ENCODE measurements at regions not wholly inside any gene's neighbourhood (a gene's known extent, or its start where the extent isn't known, plus 50 kb on each side); places are given as distances from the start of the nearest gene placed in this dataset.
"Not testable (repeated sequence)": the region's sequence is repeated elsewhere in the genome, so short reads cannot be mapped to it uniquely, and the experiment has no call there.

DNA sequence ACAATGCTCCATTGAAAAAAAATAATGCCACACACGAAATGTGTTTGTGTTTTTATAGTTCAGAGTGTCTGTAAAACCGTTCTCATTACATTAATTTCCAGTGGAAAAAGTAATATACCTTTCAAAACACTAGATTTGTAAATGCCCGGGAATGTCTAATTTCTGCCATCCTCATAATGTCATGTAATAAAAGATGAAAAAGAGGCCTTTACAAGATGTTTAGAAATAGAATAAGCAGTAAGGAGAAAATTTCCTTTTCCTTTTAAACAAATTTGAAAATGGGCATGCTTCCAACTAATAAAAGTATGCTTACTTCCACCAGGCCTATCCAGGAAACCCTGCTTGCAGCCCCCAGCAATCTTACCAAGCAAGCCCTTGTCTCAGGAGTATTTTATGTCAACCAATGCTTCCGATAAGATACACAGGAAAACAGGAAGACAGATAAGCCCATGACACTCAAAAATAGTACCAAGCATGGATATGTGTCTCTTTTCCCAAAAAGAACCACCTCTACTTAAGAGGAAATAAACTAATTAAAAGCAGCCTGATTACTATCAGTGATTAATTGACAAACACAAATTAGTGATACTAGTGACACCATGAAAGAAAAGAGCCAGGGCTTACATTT, 894.7 kb upstream of the INTU start:
- DNase-seq (ENCODE audit: low spot score), result no peak

GRCh38 chr4:126738527-126738923, 894.2 kb upstream of the INTU start:
- DNase-seq (ENCODE audit: low spot score), result no peak

- no peak for DNase-seq (ENCODE audit: low spot score)
Measured at GRCh38 chr4:126738926-126739325, 893.8 kb upstream of the INTU start.

- DNase-seq (ENCODE audit: low spot score), result no peak
Measured at GRCh38 chr4:126740687-126741086, 892.1 kb upstream of the INTU start.

DNA sequence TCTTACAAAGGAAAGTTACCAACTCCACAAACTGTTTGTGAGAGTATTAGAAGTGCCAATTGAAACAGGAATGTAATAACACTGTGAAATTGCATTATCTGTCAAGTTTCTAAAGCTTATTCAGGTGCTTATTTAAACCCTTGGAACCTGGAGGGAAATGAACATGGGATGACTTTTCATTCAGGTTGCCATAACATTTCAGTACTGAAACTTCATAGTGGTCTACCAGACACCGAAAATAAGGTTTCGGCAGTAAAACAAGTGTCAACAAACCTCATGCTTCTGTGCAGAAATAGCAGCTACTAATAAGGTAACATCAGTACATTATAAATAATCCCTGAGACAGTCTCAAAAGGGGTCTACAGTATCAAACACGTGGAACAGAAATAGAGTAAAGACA, 890.7 kb upstream of the INTU start:
- no peak for DNase-seq (ENCODE audit: low spot score)

- DNase-seq (ENCODE audit: low spot score), result no peak
Measured at GRCh38 chr4:126742885-126743284, 889.9 kb upstream of the INTU start.

DNA sequence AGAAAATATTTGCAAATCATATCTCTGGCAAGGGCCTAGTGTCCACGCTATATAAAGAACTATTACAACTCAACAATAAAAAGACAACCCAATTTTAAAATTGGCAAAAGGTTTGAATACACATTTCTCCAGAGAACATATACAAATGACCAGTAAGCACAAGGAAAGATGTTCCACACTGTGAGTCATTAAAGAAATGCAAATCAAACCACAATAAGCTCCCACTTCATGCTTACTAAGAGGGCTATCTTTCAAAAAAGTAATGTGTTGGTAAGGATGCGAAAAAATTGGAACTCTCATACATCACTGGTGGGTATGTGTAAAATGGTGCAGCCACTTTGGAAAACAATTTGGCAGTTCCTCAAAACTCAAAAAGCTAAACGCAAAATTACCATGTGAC, 884.0 kb upstream of the INTU start:
- DNase-seq (ENCODE audit: low spot score), result no peak

GRCh38 chr4:126750723-126751122, 882.0 kb upstream of the INTU start:
- no peak for DNase-seq (ENCODE audit: low spot score)

- DNase-seq (ENCODE audit: low spot score), result no peak
Measured at GRCh38 chr4:126752126-126752525, 880.6 kb upstream of the INTU start.

GRCh38 chr4:126752702-126753101, 880.1 kb upstream of the INTU start:
- no peak for DNase-seq (ENCODE audit: low spot score)

DNA sequence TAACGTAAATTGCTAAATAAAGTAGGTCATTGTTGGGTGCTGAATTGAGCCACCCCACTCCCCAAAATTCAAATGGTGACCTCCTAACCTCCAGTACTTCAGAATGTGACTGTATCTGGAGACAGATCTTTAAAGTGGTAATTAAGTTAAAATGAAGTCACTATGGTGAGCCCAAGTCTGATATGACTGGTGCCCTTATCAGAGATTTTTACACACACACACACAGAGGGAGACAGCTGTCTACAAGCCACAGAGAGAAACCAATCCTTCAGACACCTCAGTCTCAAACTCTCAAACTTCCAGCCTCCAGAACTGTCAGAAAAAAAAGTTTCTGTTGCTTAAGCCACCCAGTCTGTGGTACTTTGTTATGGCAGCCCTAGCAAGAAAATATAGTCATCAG, 879.2 kb upstream of the INTU start:
- no peak for DNase-seq (ENCODE audit: low spot score)

- DNase-seq (ENCODE audit: low spot score), result no peak
Measured at GRCh38 chr4:126755506-126755905, 877.3 kb upstream of the INTU start.

DNA sequence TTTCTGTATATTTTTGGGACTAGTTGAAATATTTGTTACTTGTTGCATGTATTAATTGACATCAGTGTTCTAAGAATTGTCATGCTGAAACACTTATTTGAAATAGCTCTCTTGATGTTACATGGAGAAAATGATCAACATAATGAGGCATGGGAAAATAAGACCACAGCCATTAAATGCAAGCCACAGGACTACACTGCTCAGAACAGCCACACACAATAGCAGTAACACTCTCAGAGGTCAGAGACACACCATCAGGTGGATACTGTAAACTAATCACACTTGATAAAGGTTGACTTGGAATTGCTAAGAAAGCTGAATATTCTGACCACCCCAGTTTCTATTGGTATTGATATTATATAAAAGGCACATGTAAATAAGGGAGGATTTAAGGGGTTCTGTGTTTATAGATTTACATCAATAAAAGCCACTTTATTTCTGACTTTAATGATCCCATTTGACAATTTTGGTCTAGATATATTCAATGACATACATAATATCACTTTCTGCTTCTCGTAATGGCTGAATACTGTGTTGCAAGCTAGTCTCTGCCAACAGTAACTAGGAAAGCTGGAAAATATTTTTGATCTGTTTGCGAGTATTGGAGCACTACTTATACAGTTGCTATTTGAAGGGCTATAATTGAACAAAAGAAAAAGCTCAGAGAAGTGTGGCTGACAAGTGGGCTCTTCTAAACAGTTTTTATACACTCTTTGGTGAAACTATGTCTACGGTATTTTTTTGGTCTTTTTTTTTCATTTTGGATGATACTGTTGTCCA, 876.5 kb upstream of the INTU start:
- no peak for DNase-seq (ENCODE audit: low spot score)

- DNase-seq (ENCODE audit: low spot score), result no peak
Measured at GRCh38 chr4:126757219-126757618, 875.5 kb upstream of the INTU start.

DNA sequence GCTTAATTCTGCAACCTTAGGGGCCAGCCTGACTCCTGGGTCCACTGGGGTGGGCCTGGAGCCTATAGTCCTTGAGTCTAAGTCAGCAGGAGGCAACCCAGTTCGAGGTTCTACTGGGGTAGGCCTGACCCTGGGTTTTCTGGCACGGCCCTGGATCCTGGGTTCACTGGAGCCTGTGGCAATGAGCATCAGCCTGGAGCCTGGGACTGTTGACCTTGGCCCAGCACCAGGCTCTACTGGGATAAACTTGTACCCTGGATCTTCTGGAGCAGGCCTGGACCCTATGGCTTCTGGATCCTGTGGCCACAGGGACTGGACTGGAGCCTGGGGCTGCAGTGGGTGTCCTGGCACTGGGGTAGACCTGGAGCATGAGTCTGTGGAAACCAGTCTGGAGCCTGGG, 874.3 kb upstream of the INTU start:
- DNase-seq (ENCODE audit: low spot score), result no peak

DNA sequence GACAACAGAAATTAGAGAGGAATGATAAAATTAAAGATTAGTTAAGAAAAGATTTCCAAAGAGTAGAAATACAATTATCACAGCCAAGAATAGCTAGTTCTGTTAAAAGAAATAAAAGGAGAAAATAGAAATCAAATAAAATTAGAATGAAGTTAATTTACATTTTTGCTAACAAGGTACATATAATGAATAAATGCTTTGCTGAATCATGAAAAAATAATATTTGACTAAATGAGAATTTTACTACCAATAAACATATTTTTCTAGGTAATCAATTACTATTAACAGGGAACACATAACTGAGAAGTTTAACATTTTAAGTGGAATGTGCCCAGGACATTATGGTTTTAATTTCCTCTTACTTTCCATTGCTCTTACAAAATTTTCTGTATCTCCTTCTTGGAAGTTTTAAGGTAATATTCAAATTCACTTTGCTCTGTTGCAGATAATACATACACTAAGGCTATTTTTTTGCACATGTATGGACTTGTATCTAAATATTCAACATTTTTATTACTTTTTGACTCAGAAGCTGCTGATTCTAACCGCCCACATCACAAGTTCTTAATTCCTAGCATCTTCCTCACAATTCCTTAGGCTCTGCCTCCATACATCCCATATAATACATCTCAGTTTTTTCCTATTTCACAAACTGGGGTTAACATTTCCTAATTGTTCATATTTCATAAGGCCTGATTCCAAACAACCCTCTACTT, 870.7 kb upstream of the INTU start:
- DNase-seq (ENCODE audit: low spot score), result no peak

DNA sequence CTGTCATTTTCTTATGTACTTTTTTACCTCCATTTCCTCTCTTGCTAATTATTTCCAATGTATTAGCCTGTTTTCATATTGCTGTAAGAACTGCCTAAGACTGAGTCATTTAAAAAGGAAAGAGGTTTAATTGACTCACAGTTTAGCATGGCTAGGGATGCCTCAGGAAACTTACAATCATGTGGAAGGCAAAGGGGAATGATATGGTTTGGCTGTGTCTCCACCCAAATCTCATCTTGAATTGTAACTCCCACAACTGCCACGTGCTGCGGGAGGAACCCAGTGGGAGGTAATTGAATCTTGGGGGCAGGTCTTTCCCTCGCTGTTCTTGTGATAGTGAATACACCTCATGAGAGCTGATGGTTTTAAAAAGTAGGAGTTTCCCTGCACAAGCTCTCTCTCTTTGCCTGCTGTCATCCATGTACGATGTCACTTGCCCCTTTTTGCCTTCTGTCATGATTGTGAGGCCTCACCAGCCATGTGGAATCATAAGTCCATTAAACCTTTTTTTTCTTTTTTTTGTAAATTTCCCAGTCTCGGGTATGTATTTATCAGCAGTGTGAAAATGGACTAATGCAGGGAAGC, 870.0 kb upstream of the INTU start:
- DNase-seq (ENCODE audit: low spot score), result no peak

GRCh38 chr4:126766241-126766640, 866.5 kb upstream of the INTU start:
- no peak for DNase-seq (ENCODE audit: low spot score)

DNA sequence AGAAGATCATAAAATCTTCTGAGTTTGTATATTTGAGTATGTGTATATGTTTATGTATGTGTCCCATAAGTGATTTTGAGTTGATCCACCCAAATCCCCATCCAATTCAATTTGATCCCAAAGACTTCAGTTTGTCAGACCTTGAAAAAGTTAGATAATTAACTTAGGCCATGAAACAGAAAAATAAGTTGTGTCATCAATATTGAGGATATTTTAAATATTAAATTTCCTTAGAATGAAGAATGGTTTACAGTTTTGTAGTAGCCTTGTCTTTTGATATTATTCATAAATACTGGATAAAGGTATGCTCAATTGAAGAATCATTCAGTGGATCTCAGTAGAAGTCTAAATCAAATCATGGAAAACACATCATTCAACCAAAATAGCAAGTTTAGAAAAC, 864.4 kb upstream of the INTU start:
- no peak for DNase-seq (ENCODE audit: low spot score)

DNA sequence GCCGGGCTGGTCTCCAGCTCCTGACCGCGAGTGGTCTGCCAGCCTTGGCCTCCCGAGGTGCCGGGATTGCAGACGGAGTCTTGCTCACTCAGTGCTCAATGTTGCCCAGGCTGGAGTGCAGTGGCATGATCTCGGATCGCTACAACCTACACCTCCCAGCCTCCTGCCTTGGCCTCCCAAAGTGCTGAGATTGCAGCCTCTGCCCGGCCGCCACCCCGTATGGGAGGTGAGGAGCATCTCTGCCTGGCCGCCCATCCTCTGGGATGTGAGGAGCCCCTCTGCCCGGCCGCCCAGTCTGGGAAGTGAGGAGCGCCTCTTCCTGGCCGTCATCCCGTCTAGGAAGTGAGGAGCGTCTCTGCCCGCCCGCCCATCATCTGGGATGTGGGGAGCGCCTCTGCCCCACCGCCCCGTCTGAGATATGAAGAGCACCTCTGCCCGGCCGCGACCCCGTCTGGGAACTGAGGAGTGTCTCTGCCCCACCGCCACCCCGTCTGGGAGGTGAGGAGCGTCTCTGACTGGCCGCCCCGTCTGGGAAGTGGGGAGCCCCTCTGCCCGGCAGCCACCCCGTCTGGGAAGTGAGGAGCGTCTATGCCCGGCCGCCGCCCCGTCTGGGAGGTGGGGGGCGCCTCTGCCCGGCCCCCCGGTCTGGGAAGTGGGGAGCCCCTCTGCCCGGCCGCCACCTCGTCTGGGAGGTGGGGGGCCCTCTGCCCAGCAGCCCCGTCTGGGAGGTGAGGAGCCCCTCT, 861.8 kb upstream of the INTU start:
- not testable (repeated sequence) for DNase-seq (ENCODE audit: low spot score)

DNA sequence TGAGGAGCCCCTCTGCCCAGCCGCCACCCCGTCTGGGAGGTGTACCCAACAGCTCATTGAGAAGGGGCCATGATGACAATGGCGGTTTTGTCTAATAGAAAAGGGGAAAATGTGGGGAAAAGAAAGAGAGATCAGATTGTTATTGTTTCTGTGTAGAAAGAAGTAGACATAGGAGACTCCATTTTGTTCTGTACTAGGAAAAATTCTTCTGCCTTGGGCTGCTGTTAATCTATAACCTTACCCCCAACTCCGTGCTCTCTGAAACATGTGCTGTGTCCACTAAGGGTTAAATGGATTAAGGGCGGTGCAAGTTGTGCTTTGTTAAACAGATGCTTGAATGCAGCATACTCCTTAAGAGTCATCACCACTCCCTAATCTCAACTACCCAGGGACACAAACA, 861.1 kb upstream of the INTU start:
- not testable (repeated sequence) for DNase-seq (ENCODE audit: low spot score)

DNA sequence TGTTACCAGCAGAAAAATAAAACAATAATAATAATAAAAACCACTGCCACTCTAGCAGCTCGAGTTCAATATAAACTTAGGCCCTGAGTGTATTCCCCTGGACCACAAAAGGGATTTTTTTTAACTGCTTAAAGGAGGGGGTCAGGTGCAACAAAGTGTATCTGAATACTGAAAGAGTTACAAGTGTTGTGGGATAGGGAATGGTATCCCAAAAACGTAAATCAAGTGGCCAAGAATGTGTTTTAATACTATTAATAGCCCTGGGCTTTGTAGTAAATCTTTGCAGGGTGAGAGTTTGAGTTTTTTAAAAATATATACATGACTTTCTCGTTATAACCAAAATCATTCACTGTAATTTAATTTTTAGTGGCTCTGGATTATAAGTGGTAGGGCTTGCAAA, 860.1 kb upstream of the INTU start:
- DNase-seq (ENCODE audit: low spot score), result no peak
